ENCODE measurements at regions not wholly inside any gene's neighbourhood (a gene's known extent, or its start where the extent isn't known, plus 50 kb on each side); places are given as distances from the start of the nearest gene placed in this dataset.

GRCh38 chr20:40497899-40498691 lies 190.9 kb downstream of the MAFB start:
- no peaks in the 10 kb centered on the region for H3K27me3 ChIP-seq (ENCODE audit: low read length)
- no peak overlapping the region for H3K27ac ChIP-seq (ENCODE audit: low read depth, low read length)
- no peak overlapping the region for H2AFZ ChIP-seq (ENCODE audit: low read depth, low read length, severe bottlenecking)
- no peak overlapping the region for H3K4me2 ChIP-seq (ENCODE audit: low read depth, low read length, poor library complexity, severe bottlenecking)
- no peaks in the 10 kb centered on the region for H3K36me3 ChIP-seq (ENCODE audit: low read length)
- H3K9me2 ChIP-seq (replicated peaks; ENCODE audit: insufficient read depth, low read length): no peaks in the 10 kb centered on the region
- no peaks in the 10 kb centered on the region for H3K9me3 ChIP-seq (ENCODE audit: insufficient read depth, low read length)
- H3K9ac ChIP-seq (ENCODE audit: low read length): no peak overlapping the region
- H3F3A ChIP-seq (ENCODE audit: insufficient read depth): no peaks in the 10 kb centered on the region
- TF ChIP-seq EZH2phosphoT487 (conservative IDR thresholded peaks at IDR 0.05; ENCODE audit: low read length) (no peak), CTCF (IDR thresholded peaks at IDR 0.05; ENCODE audit: insufficient read depth, low read length, poor library complexity, severe bottlenecking) (no peak)
- no peaks in the 10 kb centered on the region for H4K20me1 ChIP-seq (ENCODE audit: low read depth, low read length)
- no peak overlapping the region for H3K4me3 ChIP-seq (ENCODE audit: insufficient read depth, low read length, poor library complexity, severe bottlenecking)
- no peaks in the 10 kb centered on the region for H3K79me2 ChIP-seq (ENCODE audit: insufficient read depth, low read length)

- H3K27ac ChIP-seq (ENCODE audit: low read depth, low read length): no peak overlapping the region
- no peak for TF ChIP-seq EZH2phosphoT487 (conservative IDR thresholded peaks at IDR 0.05; ENCODE audit: low read length)
- TF ChIP-seq CTCF (IDR thresholded peaks at IDR 0.05; ENCODE audit: insufficient read depth, low read length, poor library complexity, severe bottlenecking): no peak
Observed at GRCh38 chr20:40495956-40496355, 193.1 kb downstream of the MAFB start.

GRCh38 chr20:40494248-40494647 lies 194.8 kb downstream of the MAFB start:
- no peaks in the 10 kb centered on the region for H3F3A ChIP-seq (ENCODE audit: insufficient read depth)
- TF ChIP-seq CTCF (IDR thresholded peaks at IDR 0.05; ENCODE audit: insufficient read depth, low read length, poor library complexity, severe bottlenecking) (no peak), EZH2phosphoT487 (conservative IDR thresholded peaks at IDR 0.05; ENCODE audit: low read length) (no peak)
- H3K79me2 ChIP-seq (ENCODE audit: insufficient read depth, low read length): no peaks in the 10 kb centered on the region
- no peaks in the 10 kb centered on the region for H3K36me3 ChIP-seq (ENCODE audit: low read length)
- no peak overlapping the region for H2AFZ ChIP-seq (ENCODE audit: low read depth, low read length, severe bottlenecking)
- no peak overlapping the region for H3K4me2 ChIP-seq (ENCODE audit: low read depth, low read length, poor library complexity, severe bottlenecking)
- H4K20me1 ChIP-seq (ENCODE audit: low read depth, low read length): no peaks in the 10 kb centered on the region
- no peaks in the 10 kb centered on the region for H3K27me3 ChIP-seq (ENCODE audit: low read length)
- H3K27ac ChIP-seq (ENCODE audit: low read depth, low read length): no peak overlapping the region
- no peak overlapping the region for H3K9ac ChIP-seq (ENCODE audit: low read length)
- no peak overlapping the region for H3K4me3 ChIP-seq (ENCODE audit: insufficient read depth, low read length, poor library complexity, severe bottlenecking)
- no peaks in the 10 kb centered on the region for H3K9me3 ChIP-seq (ENCODE audit: insufficient read depth, low read length)
- H3K9me2 ChIP-seq (replicated peaks; ENCODE audit: insufficient read depth, low read length): no peaks in the 10 kb centered on the region

More at GRCh38 chr20:40495956-40496355, 193.1 kb downstream of the MAFB start:
- Histone ChIP-seq H3K9me2 (replicated peaks; ENCODE audit: insufficient read depth, low read length) (no peaks in the 10 kb centered on the region), H3K4me2 (ENCODE audit: low read depth, low read length, poor library complexity, severe bottlenecking) (no peak overlapping the region), H3F3A (ENCODE audit: insufficient read depth) (no peaks in the 10 kb centered on the region), H3K9ac (ENCODE audit: low read length) (no peak overlapping the region), H3K4me3 (ENCODE audit: insufficient read depth, low read length, poor library complexity, severe bottlenecking) (no peak overlapping the region), H2AFZ (ENCODE audit: low read depth, low read length, severe bottlenecking) (no peak overlapping the region), H3K27me3 (ENCODE audit: low read length) (no peaks in the 10 kb centered on the region), H3K79me2 (ENCODE audit: insufficient read depth, low read length) (no peaks in the 10 kb centered on the region), H3K36me3 (ENCODE audit: low read length) (no peaks in the 10 kb centered on the region), H3K9me3 (ENCODE audit: insufficient read depth, low read length) (no peaks in the 10 kb centered on the region), H4K20me1 (ENCODE audit: low read depth, low read length) (no peaks in the 10 kb centered on the region)

Data from SU-DHL-6 (cell line).